ENCODE measurements at regions not wholly inside any gene's neighbourhood (a gene's known extent, or its start where the extent isn't known, plus 50 kb on each side); places are given as distances from the start of the nearest gene placed in this dataset.

DNA sequence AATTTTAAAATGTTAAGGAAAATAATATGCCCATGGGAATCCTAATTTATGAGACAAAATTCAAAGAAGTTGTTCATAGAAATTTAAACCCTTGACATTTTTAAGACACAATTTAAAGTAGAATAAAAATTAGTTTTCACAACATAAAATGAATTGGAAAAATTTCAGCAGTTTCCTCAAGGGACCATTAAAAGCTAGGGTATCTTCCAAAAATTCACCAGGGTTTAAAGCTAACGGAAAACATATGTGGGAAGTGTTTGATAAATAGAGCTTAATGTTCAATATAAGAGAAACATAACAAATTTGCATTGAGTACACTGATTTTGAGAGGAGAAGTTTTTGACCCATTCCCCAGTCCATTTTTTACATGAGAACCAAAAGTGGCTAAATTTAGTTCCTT, 228.9 kb upstream of the TTC29 start:
- TF ChIP-seq, protein P1, sequence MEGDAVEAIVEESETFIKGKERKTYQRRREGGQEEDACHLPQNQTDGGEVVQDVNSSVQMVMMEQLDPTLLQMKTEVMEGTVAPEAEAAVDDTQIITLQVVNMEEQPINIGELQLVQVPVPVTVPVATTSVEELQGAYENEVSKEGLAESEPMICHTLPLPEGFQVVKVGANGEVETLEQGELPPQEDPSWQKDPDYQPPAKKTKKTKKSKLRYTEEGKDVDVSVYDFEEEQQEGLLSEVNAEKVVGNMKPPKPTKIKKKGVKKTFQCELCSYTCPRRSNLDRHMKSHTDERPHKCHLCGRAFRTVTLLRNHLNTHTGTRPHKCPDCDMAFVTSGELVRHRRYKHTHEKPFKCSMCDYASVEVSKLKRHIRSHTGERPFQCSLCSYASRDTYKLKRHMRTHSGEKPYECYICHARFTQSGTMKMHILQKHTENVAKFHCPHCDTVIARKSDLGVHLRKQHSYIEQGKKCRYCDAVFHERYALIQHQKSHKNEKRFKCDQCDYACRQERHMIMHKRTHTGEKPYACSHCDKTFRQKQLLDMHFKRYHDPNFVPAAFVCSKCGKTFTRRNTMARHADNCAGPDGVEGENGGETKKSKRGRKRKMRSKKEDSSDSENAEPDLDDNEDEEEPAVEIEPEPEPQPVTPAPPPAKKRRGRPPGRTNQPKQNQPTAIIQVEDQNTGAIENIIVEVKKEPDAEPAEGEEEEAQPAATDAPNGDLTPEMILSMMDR (IDR thresholded peaks at IDR 0.05) = no peak
- no peak for TF ChIP-seq POLR2A (IDR thresholded peaks at IDR 0.05)
